B cell (primary cell): ENCODE measurements at regions not wholly inside any gene's neighbourhood (a gene's known extent, or its start where the extent isn't known, plus 50 kb on each side); places are given as distances from the start of the nearest gene placed in this dataset.

Source experiments
- ATAC-seq: fragments of 200-7000 bp; cut with Tn5 transposase; one replicate; pipeline ENCODE4 v1.10.0; 2021; ENCODE audit warnings: low read depth, mild to moderate bottlenecking, moderate number of reproducible peaks, moderate library complexity
- CTCF ChIA-PET: fragments of 350-600 bp; sonication (Branson Sonifier 250); formaldehyde crosslinking; loops from one replicate; lab custom pipeline; 2021; ENCODE audit warnings: antibody characterized with exemption, inconsistent platforms; lab: Charles Lee
- POLR2A ChIA-PET: fragments of 350-600 bp; sonication (Branson Sonifier 250); formaldehyde crosslinking; loops from one replicate; lab custom pipeline; 2021; ENCODE audit warnings: antibody characterized with exemption; lab: Charles Lee
- DNase-seq: peaks from one replicate; pipeline ENCODE4 v3.0.0; 2013
- H2AFZ ChIP-seq: 2 replicates; pipeline ENCODE4 v1.6.1; 2012; ENCODE audit warnings: mild to moderate bottlenecking, low read depth, low read length; ENCODE audit not compliant: insufficient read depth, poor library complexity, severe bottlenecking
- H3K27ac ChIP-seq, 2 donors: 1 replicate in 1 of 2; 2 replicates in 1 of 2; pipeline ENCODE4 v1.5.1; 2012 to 2013; ENCODE audit warnings: low read length in 2 of 2, mild to moderate bottlenecking in 2 of 2, moderate library complexity in 1 of 2
- H3K27me3 ChIP-seq, 4 experiments: fragments of 200-600 bp in 1 of 4; sonication (generic) in 1 of 4; replicated peaks in 1 of 4; 1 replicate in 2 of 4; 2 replicates in 2 of 4; pipeline versions ENCODE4 v1.6.1 to v1.7.0; 2013 to 2016; ENCODE audit warnings: low read length in 3 of 4, mild to moderate bottlenecking in 2 of 4, mixed read lengths in 1 of 4, moderate library complexity in 1 of 4; ENCODE audit not compliant: insufficient read depth in 4 of 4, control insufficient read depth in 3 of 4; ENCODE audit errors: control extremely low read depth in 1 of 4
- H3K36me3 ChIP-seq, 2 experiments: replicated peaks in 1 of 2; 1 replicate in 1 of 2; 2 replicates in 1 of 2; pipeline versions ENCODE4 v1.6.1 to v1.7.1; 2013; ENCODE audit warnings: low read length in 1 of 2; ENCODE audit not compliant: insufficient read depth in 2 of 2, control insufficient read depth in 1 of 2; ENCODE audit errors: control extremely low read depth in 1 of 2, extremely low read depth in 1 of 2
- H3K4me1 ChIP-seq, 2 donors: fragments of 200-600 bp in 1 of 2; sonication (generic) in 1 of 2; 1 replicate in 1 of 2; 2 replicates in 1 of 2; pipeline versions ENCODE4 v1.5.1 to v1.6.1; 2013 to 2017; ENCODE audit warnings: low read length in 2 of 2; ENCODE audit not compliant: control insufficient read depth in 2 of 2, insufficient read depth in 2 of 2
- H3K4me2 ChIP-seq: replicated peaks from 2 replicates; pipeline ENCODE3; 2012; ENCODE audit warnings: mild to moderate bottlenecking, low read depth, low read length; ENCODE audit not compliant: poor library complexity, severe bottlenecking
- H3K4me3 ChIP-seq, 5 experiments: fragments of 200-600 bp in 1 of 5; sonication (generic) in 1 of 5; 1 replicate in 3 of 5; 2 replicates in 2 of 5; pipeline versions ENCODE4 v1.5.1 to v1.7.0; 2011 to 2016; ENCODE audit warnings: low read length in 4 of 5, mild to moderate bottlenecking in 4 of 5, low read depth in 2 of 5, control low read depth in 1 of 5, moderate library complexity in 1 of 5; ENCODE audit not compliant: insufficient read depth in 1 of 5; ENCODE audit errors: control extremely low read depth in 1 of 5, extremely low read depth in 1 of 5
- H3K79me2 ChIP-seq: fragments of 200-600 bp; sonication (generic); one replicate; pipeline ENCODE4 v1.6.0; 2016; ENCODE audit warnings: low read length; ENCODE audit not compliant: control insufficient read depth, insufficient read depth
- H3K9ac ChIP-seq: fragments of 200-600 bp; sonication (generic); 2 replicates; pipeline ENCODE4 v1.6.1; 2017; ENCODE audit warnings: mild to moderate bottlenecking, low read length, moderate library complexity
- H3K9me3 ChIP-seq, 3 donors: one replicate each; pipeline versions ENCODE4 v1.6.1 to v1.7.1; 2013; ENCODE audit warnings: low read length in 2 of 3; ENCODE audit not compliant: control insufficient read depth in 2 of 3, insufficient read depth in 1 of 3; ENCODE audit errors: control extremely low read depth in 1 of 3
- H4K20me1 ChIP-seq: 2 replicates; pipeline ENCODE4 v1.6.0; 2012; ENCODE audit warnings: mild to moderate bottlenecking, low read length; ENCODE audit not compliant: insufficient read depth, control insufficient read depth, poor library complexity, severe bottlenecking
- H3K27ac Mint-ChIP-seq: one replicate; pipeline ENCODE4 v1.8.0; 2021; ENCODE audit warnings: mixed read lengths
- H3K27me3 Mint-ChIP-seq: one replicate; pipeline ENCODE4 v1.8.0; 2021; ENCODE audit warnings: mixed read lengths
- H3K4me1 Mint-ChIP-seq: one replicate; pipeline ENCODE4 v1.8.0; 2021; ENCODE audit warnings: mixed read lengths
- H3K4me3 Mint-ChIP-seq: one replicate; pipeline ENCODE4 v1.8.0; 2021; ENCODE audit warnings: mixed read lengths
- H3K9me3 Mint-ChIP-seq: one replicate; pipeline ENCODE4 v1.8.0; 2022; ENCODE audit warnings: mixed read lengths; ENCODE audit not compliant: insufficient read depth
- CTCF ChIP-seq: fragments of 200-600 bp; IDR thresholded peaks from one replicate; pipeline ENCODE4 v1.8.0; 2022; ENCODE audit warnings: antibody characterized with exemption, mild to moderate bottlenecking
- EZH2 ChIP-seq: IDR thresholded peaks from 2 replicates; pipeline ENCODE4 v1.6.1; 2012; ENCODE audit warnings: borderline replicate concordance, low read depth, mild to moderate bottlenecking, moderate library complexity, low read length; ENCODE audit not compliant: insufficient read depth, poor library complexity, severe bottlenecking
- WGBS: methylation state at CpG from one replicate; pipeline ENCODE4 v1.1.5; 2013; ENCODE audit warnings: missing lambda C conversion rate; ENCODE audit not compliant: insufficient coverage; 5-methylcytosine and 5-hydroxymethylcytosine counted together
- intact Hi-C: fragments of 100-400 bp; cut with micrococcal nuclease; formaldehyde crosslinking; loops from one replicate; pipeline ENCODE4 v1.10.0; 2022

DNA sequence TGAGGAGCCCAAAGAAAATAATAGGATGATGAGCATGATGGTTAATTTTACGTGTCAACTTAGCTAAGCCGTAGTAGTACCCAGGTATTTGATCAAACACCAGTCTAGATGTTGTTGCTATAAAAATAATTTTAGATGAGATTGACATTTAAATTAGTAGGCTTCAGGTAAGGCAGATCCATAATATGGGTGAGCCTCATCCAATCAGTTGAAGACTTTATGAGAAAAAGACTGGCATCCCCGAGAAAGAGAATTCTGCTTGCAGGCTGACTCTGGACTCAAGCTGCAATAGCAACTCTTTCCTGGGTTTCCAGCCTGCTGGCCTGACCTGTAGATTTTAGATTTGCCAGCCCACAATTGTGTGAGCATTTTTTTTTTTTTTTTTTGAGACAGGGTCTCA, 192.8 kb upstream of the LNX1 start:
- Histone ChIP-seq H3K36me3 (no peaks in the 10 kb centered on the region), H3K4me3 (no peak overlapping the region), H3K4me1 (no peaks in the 10 kb centered on the region), H2AFZ (no peak overlapping the region), H3K9ac (no peak overlapping the region), H4K20me1 (no peaks in the 10 kb centered on the region), H3K79me2 (no peaks in the 10 kb centered on the region), H3K9me3 (peaks cover 0 to 3% (median 0%) of the 10 kb centered on the region in 3 donors), H3K27me3 (peaks cover 0 to 8% (median 0%) of the 10 kb centered on the region in 4 experiments), H3K27ac (no peak overlapping the region), H3K4me2 (no peak overlapping the region)
- Mint-ChIP-seq H3K4me3 (no peak overlapping the region), H3K9me3 (no peaks in the 10 kb centered on the region), H3K27me3 (peaks cover 35% of the 10 kb centered on the region), H3K27ac (no peak overlapping the region), H3K4me1 (no peaks in the 10 kb centered on the region)
- CTCF ChIA-PET = no interaction called here
- ATAC-seq (no peak), DNase-seq (no peak)
- no peak for TF ChIP-seq CTCF
- TF ChIP-seq EZH2 = no peak
- intact Hi-C loops = no loop called here
- 95% methylated on average over 3 of the region's 3 CpGs for WGBS
- POLR2A ChIA-PET = no interaction called here

- POLR2A ChIA-PET = interaction anchor here (0.7 kb wide), 1 partner anchor 272 kb away, joined by 3 read pairs; no protein-coding TSS in a partner anchor
- no peak for DNase-seq
- H3K4me3 Mint-ChIP-seq = no peak overlapping the region
- Histone ChIP-seq H3K4me2 (no peak overlapping the region), H3K27ac (no peak overlapping the region), H3K27me3 (peaks cover 0 to 8% (median 0%) of the 10 kb centered on the region in 4 experiments), H3K4me3 (no peak overlapping the region), H3K79me2 (no peaks in the 10 kb centered on the region), H3K36me3 (no peaks in the 10 kb centered on the region), H3K9ac (no peak overlapping the region), H3K4me1 (no peaks in the 10 kb centered on the region), H4K20me1 (no peaks in the 10 kb centered on the region), H3K9me3 (peaks cover 0 to 3% (median 0%) of the 10 kb centered on the region in 3 donors), H2AFZ (no peak overlapping the region)
- CTCF ChIA-PET = no interaction called here
- H3K27ac Mint-ChIP-seq = no peak overlapping the region
- no peak for ATAC-seq
- no CpG with 5 or more reads among the region's 1 CpG for WGBS
- intact Hi-C loops = no loop called here
- H3K27me3 Mint-ChIP-seq = peaks cover 36% of the 10 kb centered on the region
- TF ChIP-seq CTCF (no peak), EZH2 (no peak)
- no peaks in the 10 kb centered on the region for H3K9me3 Mint-ChIP-seq
- no peaks in the 10 kb centered on the region for H3K4me1 Mint-ChIP-seq
These were observed 192.0 kb upstream of the LNX1 start for GRCh38 chr4:53783208-53783859.
